GOT3 (cell line): ENCODE measurements at regions not wholly inside any gene's neighbourhood (a gene's known extent, or its start where the extent isn't known, plus 50 kb on each side); places are given as distances from the start of the nearest gene placed in this dataset.
"Not testable (repeated sequence)": the region's sequence is repeated elsewhere in the genome, so short reads cannot be mapped to it uniquely, and the experiment has no call there.

Experiments used
- DNase-seq: peaks from one replicate; lab custom pipeline; 2025; ENCODE audit warnings: mixed read lengths; lab: John Stamatoyannopoulos, UW

DNA sequence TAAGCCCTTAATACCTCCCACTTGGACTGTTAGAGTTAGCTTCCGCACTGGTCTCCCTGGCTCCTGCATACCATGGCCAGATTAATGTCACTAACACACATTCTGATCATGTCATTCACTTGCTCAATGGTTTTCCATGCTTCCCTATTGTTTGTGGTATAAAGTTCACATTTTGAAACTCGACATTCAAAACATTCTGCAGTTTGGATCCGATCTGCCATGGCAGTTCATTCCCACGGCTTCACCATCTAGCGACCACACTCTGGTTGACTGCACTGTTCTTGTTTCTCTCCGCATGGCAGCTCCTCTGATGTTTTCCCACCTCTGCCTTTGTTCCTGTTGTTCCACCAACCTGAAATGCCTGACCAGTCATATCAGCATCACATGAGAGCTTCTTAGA lies 87.4 kb upstream of the WAC start:
- no peak for DNase-seq

- DNase-seq, result no peak
Measured at GRCh38 chr10:28449382-28449781, 83.5 kb upstream of the WAC start.

DNA sequence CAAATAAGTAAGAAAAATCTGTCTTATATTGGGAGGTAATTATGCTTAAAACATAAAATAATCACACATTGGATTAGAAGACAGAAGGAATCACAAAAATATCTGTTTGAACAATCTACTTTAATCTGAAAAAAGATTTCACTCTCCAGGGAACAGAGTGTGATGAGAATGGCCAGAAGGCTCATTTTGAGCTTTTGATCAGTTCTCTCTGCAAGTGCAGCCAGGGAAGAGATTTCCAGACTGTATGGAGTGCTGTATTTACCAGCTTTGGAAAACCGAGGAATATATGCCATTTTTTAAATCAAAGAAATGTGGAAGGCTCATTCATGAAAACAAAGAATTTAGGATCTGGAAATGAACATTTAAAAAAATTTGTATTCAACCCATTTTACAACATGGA lies 83.0 kb upstream of the WAC start:
- no peak for DNase-seq

DNA sequence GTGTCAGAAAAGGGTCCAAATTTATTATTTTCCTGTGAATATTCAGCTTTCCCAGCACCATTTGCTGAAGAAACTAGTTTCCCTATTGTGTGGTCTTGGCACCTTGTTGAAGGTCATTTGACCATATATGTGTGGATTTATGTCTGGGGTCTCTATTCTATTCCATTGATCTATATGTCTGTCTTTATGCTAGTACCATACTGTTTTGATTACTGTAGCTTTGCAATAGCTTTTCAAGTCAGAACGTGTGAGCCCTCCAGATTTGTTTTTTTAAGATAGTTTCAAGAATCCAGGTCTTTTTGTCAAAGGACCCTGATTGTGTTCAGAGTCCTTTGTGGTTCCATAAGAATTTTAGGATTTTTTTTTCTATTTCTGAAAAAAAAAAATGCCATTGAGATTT lies 79.0 kb upstream of the WAC start:
- no peak for DNase-seq

GRCh38 chr10:28457110-28457509 lies 75.8 kb upstream of the WAC start:
- no peak for DNase-seq

DNA sequence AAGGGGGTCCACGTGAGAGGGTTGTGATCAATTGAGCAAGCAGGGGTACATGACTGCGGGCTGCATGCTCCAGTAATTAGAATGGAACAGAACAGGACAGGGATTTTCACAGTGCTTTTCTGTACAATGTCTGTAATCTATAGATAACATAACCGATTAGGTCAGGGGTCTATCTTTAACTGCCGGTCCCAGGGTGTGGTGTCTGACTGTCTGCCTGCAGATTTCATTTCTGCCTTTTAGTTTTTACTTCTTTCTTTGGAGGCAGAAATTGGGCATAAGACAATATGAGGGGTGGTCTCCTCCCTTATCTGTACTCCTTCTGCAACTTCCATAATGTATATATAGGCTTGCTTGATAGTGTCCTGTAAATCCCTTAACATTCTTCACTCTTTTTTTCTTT lies 75.0 kb upstream of the WAC start:
- DNase-seq, result not testable (repeated sequence)

DNA sequence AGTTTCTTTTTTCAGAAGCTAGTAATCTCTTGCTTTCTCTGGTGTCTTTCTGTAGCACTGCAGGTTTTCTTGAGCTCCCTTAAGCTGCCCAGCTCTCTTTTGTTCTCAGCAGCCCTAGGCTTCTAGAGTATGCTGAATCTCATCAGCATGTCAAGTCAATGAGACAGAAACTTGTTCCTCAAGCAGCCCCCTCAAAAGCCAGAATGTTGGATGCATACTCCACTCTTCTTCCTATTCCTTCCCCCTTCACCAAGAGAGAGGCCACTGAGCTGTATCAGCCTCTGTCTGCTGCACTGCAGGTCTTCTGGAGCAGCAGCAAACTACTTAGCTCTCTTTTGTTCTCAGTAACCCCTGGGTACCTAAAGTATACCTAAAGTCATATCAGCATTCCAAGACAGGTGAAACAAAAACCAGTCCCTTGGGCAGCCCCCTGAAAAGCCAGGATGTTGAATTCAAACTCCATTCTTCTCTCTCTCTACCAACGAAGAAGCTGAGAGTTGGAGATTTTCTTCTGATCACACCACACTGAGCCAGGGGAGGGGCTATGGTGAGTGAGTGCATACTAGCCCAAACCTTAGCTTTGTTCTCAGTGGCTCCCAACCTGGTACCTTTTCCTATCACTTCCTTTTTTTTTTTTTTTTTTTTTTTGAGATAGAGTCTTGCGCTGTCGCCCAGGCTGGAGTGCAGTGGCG lies 73.3 kb upstream of the WAC start:
- no peak for DNase-seq

DNA sequence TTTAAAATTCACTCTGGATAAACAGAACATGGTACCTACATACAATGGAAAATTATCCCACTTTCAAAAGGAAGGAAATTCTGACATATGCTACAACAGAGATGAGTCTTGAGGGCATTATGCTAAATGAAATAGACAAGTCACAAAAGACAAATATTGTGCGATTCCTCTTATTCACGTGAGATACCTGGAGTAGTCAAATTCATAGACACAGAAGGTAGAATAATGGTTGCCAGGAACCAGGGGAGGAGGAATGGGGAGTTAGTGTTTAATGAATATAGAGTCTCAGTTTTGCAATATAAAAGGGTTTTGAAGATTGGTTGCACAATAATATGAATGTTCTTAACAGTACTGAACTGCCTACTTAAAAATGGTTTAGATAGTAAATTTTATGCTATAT lies 69.8 kb upstream of the WAC start:
- no peak for DNase-seq

- no peak for DNase-seq
Measured at GRCh38 chr10:28463676-28464395, 69.1 kb upstream of the WAC start.

- DNase-seq, result no peak
Measured at GRCh38 chr10:28467615-28468014, 65.3 kb upstream of the WAC start.

GRCh38 chr10:28468707-28469483 lies 64.0 kb upstream of the WAC start:
- DNase-seq, result no peak

GRCh38 chr10:28470873-28471651 lies 61.9 kb upstream of the WAC start:
- DNase-seq, result no peak

DNA sequence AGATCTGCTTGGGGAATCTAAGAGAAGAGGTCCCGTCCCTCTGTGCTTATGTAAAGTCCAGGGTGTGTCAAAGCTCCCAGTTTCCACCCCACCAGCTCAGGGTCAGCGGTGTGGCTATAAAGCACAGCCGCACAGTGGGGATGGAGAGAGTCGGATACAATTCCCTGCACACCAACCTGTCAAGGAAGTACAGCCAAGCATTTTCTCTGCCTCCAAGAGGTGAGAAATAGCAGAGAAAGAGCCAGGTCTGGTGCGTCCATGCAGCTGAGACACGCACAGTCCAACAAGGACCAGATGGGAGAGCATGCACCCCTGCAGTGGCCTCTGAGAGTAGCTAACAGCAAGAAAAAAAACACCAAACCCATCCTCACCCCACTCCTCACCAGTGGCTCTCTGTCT lies 61.3 kb upstream of the WAC start:
- DNase-seq, result no peak

DNA sequence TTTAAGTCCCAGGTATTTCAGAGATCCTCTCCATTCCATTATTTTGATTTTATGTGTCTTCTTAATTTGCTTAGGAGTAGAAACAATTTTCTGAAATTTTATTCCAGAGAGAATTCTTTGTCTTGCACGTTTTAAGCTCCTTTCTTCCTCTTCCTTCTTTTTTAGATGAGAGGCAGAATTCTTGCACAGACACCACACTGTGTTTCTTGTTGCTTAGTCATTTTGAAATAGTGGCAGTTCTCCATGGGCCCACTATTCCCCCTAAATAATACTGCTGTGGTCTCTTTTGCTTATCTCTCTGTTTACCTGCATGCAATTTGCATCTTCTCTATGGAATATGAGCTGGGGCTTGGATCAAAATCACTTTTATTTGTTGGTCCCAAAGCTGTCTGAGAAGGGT lies 54.3 kb upstream of the WAC start:
- DNase-seq, result no peak

DNA sequence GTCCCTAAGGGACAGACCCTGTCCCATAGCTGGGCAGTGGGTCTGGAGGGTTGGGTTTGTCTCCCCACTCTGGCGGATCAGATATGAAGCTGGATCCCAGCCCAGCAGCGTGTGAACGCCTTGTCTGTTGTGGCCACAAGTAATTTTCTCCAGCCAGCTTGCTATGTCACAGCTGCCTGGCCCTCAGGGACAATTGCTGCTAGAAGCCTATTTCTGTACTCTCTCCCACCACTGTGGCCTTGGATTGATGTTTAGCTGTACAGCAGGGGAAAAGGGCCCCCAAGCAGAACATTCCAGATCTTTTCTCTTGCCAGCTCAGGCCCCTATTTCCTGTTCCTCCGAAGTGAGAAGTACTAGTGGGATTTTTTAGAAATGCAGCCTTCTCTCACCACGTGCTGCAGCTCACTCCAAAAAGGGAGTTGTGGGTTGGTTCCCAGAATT lies 53.5 kb upstream of the WAC start:
- DNase-seq, result no peak

- no peak for DNase-seq
Measured at GRCh38 chr10:28479927-28480627, 52.8 kb upstream of the WAC start.

DNA sequence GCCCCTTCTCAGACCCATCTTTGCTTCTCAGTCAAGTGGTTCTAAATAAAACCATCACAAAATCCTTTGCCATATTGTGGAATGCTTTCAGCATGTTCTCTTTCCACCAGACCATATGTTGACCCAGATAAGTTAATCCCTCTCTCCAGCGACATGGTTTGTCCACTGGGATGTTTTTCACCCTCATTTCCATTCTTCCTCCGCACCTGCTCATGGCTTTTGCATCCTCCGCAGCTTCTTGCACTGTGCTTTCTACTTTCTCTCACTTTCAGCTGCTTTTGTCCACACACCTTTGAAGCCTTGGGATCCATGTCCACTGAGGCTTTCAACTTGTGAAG lies 52.3 kb upstream of the WAC start:
- no peak for DNase-seq

GRCh38 chr10:28481346-28481745 lies 51.6 kb upstream of the WAC start:
- not testable (repeated sequence) for DNase-seq

DNA sequence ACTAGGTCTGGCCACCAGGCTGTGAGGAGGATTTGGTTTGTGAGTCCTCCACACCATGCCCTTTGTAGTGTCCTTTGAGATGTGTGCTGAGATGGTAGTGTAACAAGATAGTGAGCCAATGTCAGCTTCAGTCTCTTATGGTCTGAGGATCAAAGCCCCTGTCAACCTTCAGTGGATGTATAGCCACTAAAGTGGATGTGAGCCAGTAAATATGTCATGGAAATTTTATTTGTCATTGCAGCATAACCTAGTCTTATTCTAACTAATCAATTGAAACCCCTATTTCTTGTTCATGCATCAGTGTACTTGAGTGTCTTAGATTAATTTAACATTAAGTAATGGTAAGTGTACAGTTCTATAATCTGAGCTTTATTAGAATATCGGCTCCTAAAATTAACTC lies 51.0 kb upstream of the WAC start:
- DNase-seq, result no peak
